HG03354 (cell line): ENCODE measurements at regions not wholly inside any gene's neighbourhood (a gene's known extent, or its start where the extent isn't known, plus 50 kb on each side); places are given as distances from the start of the nearest gene placed in this dataset.

ENCODE experiments used
- ATAC-seq: cut with Tn5 transposase; IDR thresholded peaks from one replicate; pipeline ENCODE4 v1.9.1; 2021; ENCODE audit warnings: mild to moderate bottlenecking; ENCODE audit not compliant: unreplicated experiment, poor library complexity, severe bottlenecking

- ATAC-seq = no peak
Measured at GRCh38 chr5:124919076-124919475, 172.6 kb upstream of the ZNF608 start.

- no peak for ATAC-seq
Measured at GRCh38 chr5:124919747-124920525, 173.5 kb upstream of the ZNF608 start.

GRCh38 chr5:124920909-124921666, 174.6 kb upstream of the ZNF608 start:
- peak; percentile 90 for ATAC-seq

GRCh38 chr5:124921694-124922093, 175.3 kb upstream of the ZNF608 start:
- peak; percentile 29 for ATAC-seq

- peak; percentile 2 for ATAC-seq
Measured at GRCh38 chr5:124922255-124922975, 176.0 kb upstream of the ZNF608 start.

GRCh38 chr5:124923131-124923530, 176.7 kb upstream of the ZNF608 start:
- ATAC-seq = no peak

- no peak for ATAC-seq
Measured at GRCh38 chr5:124924729-124925128, 178.3 kb upstream of the ZNF608 start.

- no peak for ATAC-seq
Measured at GRCh38 chr5:124927735-124928134, 181.3 kb upstream of the ZNF608 start.

- no peak for ATAC-seq
Measured at GRCh38 chr5:124929000-124929399, 182.6 kb upstream of the ZNF608 start.

- ATAC-seq = no peak
Measured at GRCh38 chr5:124932791-124933600, 186.6 kb upstream of the ZNF608 start.

- peak; percentile 84 for ATAC-seq
Measured at GRCh38 chr5:124935065-124935464, 188.6 kb upstream of the ZNF608 start.

GRCh38 chr5:124936626-124936933, 190.1 kb upstream of the ZNF608 start:
- peak; percentile 60 for ATAC-seq

GRCh38 chr5:124941051-124942049, 194.9 kb upstream of the ZNF608 start:
- no peak for ATAC-seq

- ATAC-seq = no peak
Measured at GRCh38 chr5:124948062-124948753, 201.8 kb upstream of the ZNF608 start.

GRCh38 chr5:124948754-124949275, 202.4 kb upstream of the ZNF608 start:
- ATAC-seq = no peak

- ATAC-seq = no peak
Measured at GRCh38 chr5:124949862-124950261, 203.4 kb upstream of the ZNF608 start.

GRCh38 chr5:124951105-124951504, 204.7 kb upstream of the ZNF608 start:
- ATAC-seq = no peak

- ATAC-seq = peak; percentile 74
Measured at GRCh38 chr5:124951661-124952060, 205.2 kb upstream of the ZNF608 start.
